Smooth muscle cell (in vitro differentiated cells): ENCODE measurements at regions not wholly inside any gene's neighbourhood (a gene's known extent, or its start where the extent isn't known, plus 50 kb on each side); places are given as distances from the start of the nearest gene placed in this dataset.

Experiments
- DNase-seq: peaks from one replicate; lab custom pipeline; 2025; ENCODE audit not compliant: unreplicated experiment; lab: John Stamatoyannopoulos, UW
- H2AFZ ChIP-seq: fragments of 200-600 bp; sonication (generic); 2 replicates; pipeline ENCODE4 v1.6.0; 2016; ENCODE audit warnings: antibody characterized with exemption, low read depth, mild to moderate bottlenecking
- H3F3A ChIP-seq: fragments of 200-600 bp; sonication (generic); 2 replicates; pipeline ENCODE4 v1.6.0; 2017; ENCODE audit warnings: antibody characterized with exemption, low read depth
- H3K27ac ChIP-seq: fragments of 200-600 bp; sonication (generic); 2 replicates; pipeline ENCODE4 v1.5.1; 2016; ENCODE audit warnings: low read depth, mild to moderate bottlenecking
- H3K27me3 ChIP-seq: fragments of 200-600 bp; sonication (generic); 2 replicates; pipeline ENCODE4 v1.6.1; 2016; ENCODE audit warnings: low read depth, mild to moderate bottlenecking
- H3K36me3 ChIP-seq: fragments of 200-600 bp; sonication (generic); 2 replicates; pipeline ENCODE4 v1.5.1; 2016; ENCODE audit warnings: low read depth
- H3K4me1 ChIP-seq: fragments of 200-600 bp; sonication (generic); 2 replicates; pipeline ENCODE4 v1.5.1; 2016; ENCODE audit warnings: low read depth
- H3K4me2 ChIP-seq: fragments of 200-600 bp; sonication (generic); 2 replicates; pipeline ENCODE4 v1.6.0; 2016; ENCODE audit warnings: mild to moderate bottlenecking
- H3K4me3 ChIP-seq: fragments of 200-600 bp; sonication (generic); 2 replicates; pipeline ENCODE4 v1.5.1; 2016; ENCODE audit warnings: mild to moderate bottlenecking
- H3K79me2 ChIP-seq: fragments of 200-600 bp; sonication (generic); 2 replicates; pipeline ENCODE4 v1.6.0; 2016; ENCODE audit warnings: low read depth, mild to moderate bottlenecking
- H3K9ac ChIP-seq: fragments of 200-600 bp; sonication (generic); 2 replicates; pipeline ENCODE4 v1.6.0; 2016; ENCODE audit warnings: low read depth
- H3K9me3 ChIP-seq: fragments of 200-600 bp; sonication (generic); replicated peaks from 2 replicates; pipeline ENCODE4 v1.5.1; 2016; ENCODE audit warnings: low read depth
- H4K20me1 ChIP-seq: fragments of 200-600 bp; sonication (generic); 2 replicates; pipeline ENCODE4 v1.6.0; 2016; ENCODE audit warnings: low read depth
- WGBS: methylation state at CpG from one replicate; pipeline ENCODE4 v1.1.7; 2016; ENCODE audit warnings: low lambda C conversion rate; 5-methylcytosine and 5-hydroxymethylcytosine counted together
- TF ChIP-seq, protein P1 (sequence below): fragments of 200-600 bp; sonication (generic); IDR thresholded peaks from 2 replicates; pipeline ENCODE4 v1.5.1; 2017; ENCODE audit warnings: borderline replicate concordance, mild to moderate bottlenecking, antibody characterized with exemption; ENCODE audit not compliant: insufficient read depth, poor library complexity, severe bottlenecking

DNA sequence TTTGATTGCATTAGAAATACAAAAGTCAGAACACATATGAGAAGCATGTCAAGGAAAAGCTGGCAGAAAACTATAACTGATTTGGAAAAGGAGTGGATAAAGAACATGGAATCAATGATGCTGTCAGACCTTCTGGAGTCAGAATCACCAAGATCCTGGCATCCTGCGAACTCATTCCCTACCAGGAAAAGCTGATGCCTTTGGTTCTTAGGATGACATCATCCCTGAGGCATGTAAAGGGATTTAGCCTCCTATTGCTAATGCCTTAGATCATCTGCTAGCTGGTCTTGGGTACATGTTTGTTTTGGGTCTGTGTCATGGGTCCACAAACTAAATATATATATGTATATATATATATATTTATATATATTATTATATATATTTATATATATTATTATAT lies 680.7 kb downstream of the EPHA4 start:
- 0% methylated on average over 1 of the region's 1 CpG for WGBS
- H3K27ac ChIP-seq = peak overlapping the region; percentile 64
- DNase-seq = no peak

DNA sequence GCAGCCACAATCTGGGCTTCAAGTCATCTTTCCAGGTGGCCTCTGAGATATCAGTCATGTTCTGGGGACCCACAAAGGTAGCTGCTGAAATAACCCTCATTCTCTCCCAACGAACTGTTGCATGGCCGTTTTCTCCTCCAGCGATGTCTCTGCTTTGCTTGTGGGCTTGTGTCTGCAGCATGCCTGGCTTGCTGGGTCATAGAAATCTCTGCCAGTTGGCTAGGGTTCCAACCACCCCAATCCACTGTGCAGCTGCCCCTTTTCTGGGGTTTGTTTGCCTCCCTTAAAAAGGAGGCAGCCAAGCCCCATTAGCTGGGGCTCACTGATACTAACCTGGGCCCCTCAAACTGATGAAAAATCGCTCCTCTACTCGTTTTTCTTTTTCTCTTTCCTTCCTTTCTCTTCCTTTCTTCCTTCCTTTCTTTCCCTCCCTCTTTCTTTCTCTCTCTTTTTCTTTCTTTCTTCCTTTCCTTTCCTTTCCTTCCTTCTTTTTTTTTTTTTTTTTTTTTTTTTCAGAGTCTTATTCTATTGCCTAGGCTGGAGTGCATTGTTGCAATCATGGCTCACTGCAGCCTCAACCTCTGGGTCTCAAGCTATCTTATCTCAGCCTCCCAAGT lies 680.0 kb downstream of the EPHA4 start:
- H3K9ac ChIP-seq = no peak overlapping the region
- no peak for DNase-seq
- WGBS = 85% methylated on average over 5 of the region's 5 CpGs

More for the DNA sequence above, 680.7 kb downstream of the EPHA4 start:
- Histone ChIP-seq H4K20me1 (no peaks in the 10 kb centered on the region), H3F3A (no peaks in the 10 kb centered on the region), H3K4me2 (no peak overlapping the region), H2AFZ (no peak overlapping the region), H3K9me3 (no peaks in the 10 kb centered on the region), H3K4me1 (peaks cover 17% of the 10 kb centered on the region), H3K4me3 (no peak overlapping the region), H3K9ac (no peak overlapping the region), H3K27me3 (no peaks in the 10 kb centered on the region), H3K36me3 (no peaks in the 10 kb centered on the region), H3K79me2 (no peaks in the 10 kb centered on the region)
- TF ChIP-seq, protein P1, sequence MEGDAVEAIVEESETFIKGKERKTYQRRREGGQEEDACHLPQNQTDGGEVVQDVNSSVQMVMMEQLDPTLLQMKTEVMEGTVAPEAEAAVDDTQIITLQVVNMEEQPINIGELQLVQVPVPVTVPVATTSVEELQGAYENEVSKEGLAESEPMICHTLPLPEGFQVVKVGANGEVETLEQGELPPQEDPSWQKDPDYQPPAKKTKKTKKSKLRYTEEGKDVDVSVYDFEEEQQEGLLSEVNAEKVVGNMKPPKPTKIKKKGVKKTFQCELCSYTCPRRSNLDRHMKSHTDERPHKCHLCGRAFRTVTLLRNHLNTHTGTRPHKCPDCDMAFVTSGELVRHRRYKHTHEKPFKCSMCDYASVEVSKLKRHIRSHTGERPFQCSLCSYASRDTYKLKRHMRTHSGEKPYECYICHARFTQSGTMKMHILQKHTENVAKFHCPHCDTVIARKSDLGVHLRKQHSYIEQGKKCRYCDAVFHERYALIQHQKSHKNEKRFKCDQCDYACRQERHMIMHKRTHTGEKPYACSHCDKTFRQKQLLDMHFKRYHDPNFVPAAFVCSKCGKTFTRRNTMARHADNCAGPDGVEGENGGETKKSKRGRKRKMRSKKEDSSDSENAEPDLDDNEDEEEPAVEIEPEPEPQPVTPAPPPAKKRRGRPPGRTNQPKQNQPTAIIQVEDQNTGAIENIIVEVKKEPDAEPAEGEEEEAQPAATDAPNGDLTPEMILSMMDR = no peak

DNA sequence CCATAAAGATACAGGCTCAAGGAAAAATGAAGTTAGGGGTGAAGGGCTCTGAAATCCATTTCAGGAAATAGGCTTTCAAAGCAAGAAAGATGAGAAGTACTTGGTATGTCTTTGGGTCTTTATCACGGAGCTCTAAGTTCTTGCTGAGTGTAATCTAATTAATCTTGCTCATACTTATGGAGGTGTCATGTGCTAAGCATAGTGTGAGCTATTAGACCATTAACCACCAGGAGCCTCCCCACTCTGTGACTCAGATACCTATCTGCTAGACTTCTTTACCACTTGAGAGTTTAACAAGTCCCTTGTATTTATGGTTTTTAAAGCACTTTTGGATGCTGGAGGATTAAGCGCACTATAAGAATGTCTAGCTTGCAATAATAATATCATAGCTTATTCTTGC lies 678.7 kb downstream of the EPHA4 start:
- TF ChIP-seq, protein P1 = no peak
- WGBS = 38% methylated on average over 2 of the region's 2 CpGs
- Histone ChIP-seq H3K4me2 (no peak overlapping the region), H3K36me3 (no peaks in the 10 kb centered on the region), H3K9me3 (no peaks in the 10 kb centered on the region), H4K20me1 (no peaks in the 10 kb centered on the region), H3K4me3 (no peak overlapping the region), H3K9ac (no peak overlapping the region), H3K4me1 (peaks cover 4% of the 10 kb centered on the region), H3F3A (no peaks in the 10 kb centered on the region), H3K79me2 (no peaks in the 10 kb centered on the region), H2AFZ (no peak overlapping the region), H3K27me3 (no peaks in the 10 kb centered on the region), H3K27ac (no peak overlapping the region)
- no peak for DNase-seq

More for the DNA sequence above, 680.0 kb downstream of the EPHA4 start:
- Histone ChIP-seq H3K4me2 (no peak overlapping the region), H3K27me3 (no peaks in the 10 kb centered on the region), H3K4me3 (no peak overlapping the region), H2AFZ (no peak overlapping the region), H3K79me2 (no peaks in the 10 kb centered on the region), H3K27ac (no peak overlapping the region), H3F3A (no peaks in the 10 kb centered on the region), H4K20me1 (no peaks in the 10 kb centered on the region), H3K36me3 (no peaks in the 10 kb centered on the region), H3K9me3 (no peaks in the 10 kb centered on the region), H3K4me1 (peaks cover 17% of the 10 kb centered on the region)
- TF ChIP-seq, protein P1 = no peak

DNA sequence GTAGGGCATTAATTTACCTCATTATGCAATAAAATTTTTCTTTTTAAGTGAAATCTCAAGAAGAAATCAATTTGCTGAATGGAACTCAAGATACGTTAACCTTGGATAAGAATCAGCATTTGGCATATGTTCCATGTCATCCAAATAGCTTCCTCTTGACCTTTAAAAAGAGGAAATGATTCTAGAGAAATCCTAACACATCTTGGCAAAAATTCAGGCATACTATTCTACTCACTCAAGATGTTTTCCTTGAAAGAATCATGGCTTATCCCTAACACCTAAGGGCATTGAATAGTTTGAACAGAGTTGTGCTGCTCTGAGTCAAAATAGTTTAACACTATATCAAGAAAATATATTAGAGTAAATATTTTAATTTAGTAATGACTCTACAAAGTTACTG lies 678.0 kb downstream of the EPHA4 start:
- H3K79me2 ChIP-seq = no peaks in the 10 kb centered on the region
- H3K4me3 ChIP-seq = no peak overlapping the region
- H2AFZ ChIP-seq = no peak overlapping the region
- no peak overlapping the region for H3K4me2 ChIP-seq
- H3K27me3 ChIP-seq = no peaks in the 10 kb centered on the region
- WGBS = 71% methylated on average over 1 of the region's 1 CpG
- H3K9ac ChIP-seq = no peak overlapping the region
- no peak overlapping the region for H3K27ac ChIP-seq
- H4K20me1 ChIP-seq = no peaks in the 10 kb centered on the region
- H3K4me1 ChIP-seq = peaks cover 3% of the 10 kb centered on the region
- no peak for DNase-seq
- no peaks in the 10 kb centered on the region for H3F3A ChIP-seq
- H3K36me3 ChIP-seq = no peaks in the 10 kb centered on the region
- H3K9me3 ChIP-seq = no peaks in the 10 kb centered on the region
- TF ChIP-seq, protein P1 = no peak
